ENCODE measurements at regions not wholly inside any gene's neighbourhood (a gene's known extent, or its start where the extent isn't known, plus 50 kb on each side); places are given as distances from the start of the nearest gene placed in this dataset.

DNA sequence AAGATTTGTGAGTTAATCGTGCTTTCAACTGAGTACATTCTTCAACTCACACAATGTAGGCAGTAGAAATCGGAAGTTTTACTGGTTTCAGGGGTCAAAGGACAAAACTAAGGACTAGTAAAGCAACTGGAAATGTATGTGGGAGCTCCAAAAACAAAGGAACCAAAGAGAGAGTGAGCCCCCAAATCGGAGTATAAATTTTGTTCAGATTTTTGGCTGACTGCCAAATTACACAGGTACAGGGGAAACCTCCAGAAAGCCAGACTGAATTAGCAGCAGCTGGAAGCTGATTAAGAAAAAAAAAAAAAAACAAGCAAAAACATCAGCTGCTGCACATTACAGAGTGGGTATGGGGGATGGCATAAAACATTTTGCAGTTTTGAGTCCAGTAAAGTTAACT, 75.2 kb upstream of the GNAZ start:
- H3K27me3 ChIP-seq (ENCODE audit: control insufficient read depth, insufficient read depth, low read length): no peaks in the 10 kb centered on the region; the same call in 1 of the 2 replicates
- H3K4me3 ChIP-seq (ENCODE audit: low read depth in 2 of 2, low read length in 2 of 2): no peak overlapping the region
- CTCF ChIA-PET: no interaction called here
- H3K9me3 ChIP-seq (ENCODE audit: control insufficient read depth, insufficient read depth, low read depth, low read length): peaks cover 3% of the 10 kb centered on the region; the same call in 1 of the 2 replicates
- DNase-seq (ENCODE audit: low read depth, low spot score): no peak
- in situ Hi-C loops (cut with HindIII; ENCODE audit: low pct_unique_long_range_greater_than_20kb, low sequenced_read_pairs): no loop called here
- no peak for ATAC-seq
- POLR2A ChIA-PET: no interaction called here
- H3K4me1 ChIP-seq (ENCODE audit: control insufficient read depth, insufficient read depth, low read length): no peaks in the 10 kb centered on the region
- TF ChIP-seq, protein P1, sequence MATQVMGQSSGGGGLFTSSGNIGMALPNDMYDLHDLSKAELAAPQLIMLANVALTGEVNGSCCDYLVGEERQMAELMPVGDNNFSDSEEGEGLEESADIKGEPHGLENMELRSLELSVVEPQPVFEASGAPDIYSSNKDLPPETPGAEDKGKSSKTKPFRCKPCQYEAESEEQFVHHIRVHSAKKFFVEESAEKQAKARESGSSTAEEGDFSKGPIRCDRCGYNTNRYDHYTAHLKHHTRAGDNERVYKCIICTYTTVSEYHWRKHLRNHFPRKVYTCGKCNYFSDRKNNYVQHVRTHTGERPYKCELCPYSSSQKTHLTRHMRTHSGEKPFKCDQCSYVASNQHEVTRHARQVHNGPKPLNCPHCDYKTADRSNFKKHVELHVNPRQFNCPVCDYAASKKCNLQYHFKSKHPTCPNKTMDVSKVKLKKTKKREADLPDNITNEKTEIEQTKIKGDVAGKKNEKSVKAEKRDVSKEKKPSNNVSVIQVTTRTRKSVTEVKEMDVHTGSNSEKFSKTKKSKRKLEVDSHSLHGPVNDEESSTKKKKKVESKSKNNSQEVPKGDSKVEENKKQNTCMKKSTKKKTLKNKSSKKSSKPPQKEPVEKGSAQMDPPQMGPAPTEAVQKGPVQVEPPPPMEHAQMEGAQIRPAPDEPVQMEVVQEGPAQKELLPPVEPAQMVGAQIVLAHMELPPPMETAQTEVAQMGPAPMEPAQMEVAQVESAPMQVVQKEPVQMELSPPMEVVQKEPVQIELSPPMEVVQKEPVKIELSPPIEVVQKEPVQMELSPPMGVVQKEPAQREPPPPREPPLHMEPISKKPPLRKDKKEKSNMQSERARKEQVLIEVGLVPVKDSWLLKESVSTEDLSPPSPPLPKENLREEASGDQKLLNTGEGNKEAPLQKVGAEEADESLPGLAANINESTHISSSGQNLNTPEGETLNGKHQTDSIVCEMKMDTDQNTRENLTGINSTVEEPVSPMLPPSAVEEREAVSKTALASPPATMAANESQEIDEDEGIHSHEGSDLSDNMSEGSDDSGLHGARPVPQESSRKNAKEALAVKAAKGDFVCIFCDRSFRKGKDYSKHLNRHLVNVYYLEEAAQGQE (IDR thresholded peaks at IDR 0.05; ENCODE audit: insufficient read depth in 1 of 2, low read depth in 2 of 2, low read length in 1 of 2): no peak
- TF ChIP-seq, protein P2, sequence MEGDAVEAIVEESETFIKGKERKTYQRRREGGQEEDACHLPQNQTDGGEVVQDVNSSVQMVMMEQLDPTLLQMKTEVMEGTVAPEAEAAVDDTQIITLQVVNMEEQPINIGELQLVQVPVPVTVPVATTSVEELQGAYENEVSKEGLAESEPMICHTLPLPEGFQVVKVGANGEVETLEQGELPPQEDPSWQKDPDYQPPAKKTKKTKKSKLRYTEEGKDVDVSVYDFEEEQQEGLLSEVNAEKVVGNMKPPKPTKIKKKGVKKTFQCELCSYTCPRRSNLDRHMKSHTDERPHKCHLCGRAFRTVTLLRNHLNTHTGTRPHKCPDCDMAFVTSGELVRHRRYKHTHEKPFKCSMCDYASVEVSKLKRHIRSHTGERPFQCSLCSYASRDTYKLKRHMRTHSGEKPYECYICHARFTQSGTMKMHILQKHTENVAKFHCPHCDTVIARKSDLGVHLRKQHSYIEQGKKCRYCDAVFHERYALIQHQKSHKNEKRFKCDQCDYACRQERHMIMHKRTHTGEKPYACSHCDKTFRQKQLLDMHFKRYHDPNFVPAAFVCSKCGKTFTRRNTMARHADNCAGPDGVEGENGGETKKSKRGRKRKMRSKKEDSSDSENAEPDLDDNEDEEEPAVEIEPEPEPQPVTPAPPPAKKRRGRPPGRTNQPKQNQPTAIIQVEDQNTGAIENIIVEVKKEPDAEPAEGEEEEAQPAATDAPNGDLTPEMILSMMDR (IDR thresholded peaks at IDR 0.05): no peak
- no peak for TF ChIP-seq SIN3A (IDR thresholded peaks at IDR 0.05; ENCODE audit: borderline replicate concordance, insufficient read depth, low read depth, low read length)
- no peak for TF ChIP-seq POLR2AphosphoS5 (IDR thresholded peaks at IDR 0.05; ENCODE audit: low read depth, low read length)
- TF ChIP-seq TCF7L2 (IDR thresholded peaks at IDR 0.05; ENCODE audit: low read depth, low read length): no peak
- intact Hi-C loops (cut with micrococcal nuclease; ENCODE audit: unreplicated experiment): no loop called here
- no peaks in the 10 kb centered on the region for H3K36me3 ChIP-seq (ENCODE audit: control insufficient read depth, insufficient read depth, low read length)
- no TSS peak for BruUV-seq (replicated peaks)
- no peak overlapping the region for H3K27ac ChIP-seq (ENCODE audit: low read length)

DNA sequence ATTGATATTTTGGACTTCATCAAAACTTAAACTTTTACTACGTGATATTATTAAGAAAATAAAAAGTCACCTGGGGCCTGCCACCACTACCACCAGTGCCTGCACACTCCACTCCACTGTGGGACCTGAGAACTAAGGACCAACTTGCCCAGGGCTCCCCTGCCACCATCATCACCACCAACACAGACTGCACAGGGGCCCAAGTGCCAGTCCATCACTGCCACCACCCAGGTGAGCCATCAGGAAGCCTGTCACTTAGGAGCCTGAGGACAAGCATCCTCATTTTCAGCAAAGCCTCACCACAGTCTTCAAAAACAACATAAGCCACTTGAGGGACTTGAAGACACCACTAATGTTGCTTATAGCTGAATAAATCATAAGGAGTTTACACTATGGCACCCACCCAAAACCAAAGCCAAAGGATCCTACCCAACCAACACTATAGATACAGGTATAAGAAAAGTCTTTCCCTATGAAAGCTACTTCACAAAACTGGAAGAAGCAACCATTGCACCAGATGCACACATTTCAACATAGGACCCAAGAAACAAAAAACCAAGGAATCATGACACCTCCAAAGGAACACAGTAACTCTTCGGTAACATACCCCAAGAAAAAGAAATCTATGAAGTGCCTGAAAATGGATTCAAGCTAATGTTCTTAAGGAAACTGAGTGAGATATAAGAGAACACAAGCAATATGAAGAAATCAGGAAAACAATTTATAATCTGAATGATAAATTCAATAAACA, 73.6 kb upstream of the GNAZ start:
- POLR2A ChIA-PET: no interaction called here

More for the DNA sequence above, 73.6 kb upstream of the GNAZ start:
- Histone ChIP-seq H3K4me1 (ENCODE audit: control insufficient read depth, insufficient read depth, low read length) (no peaks in the 10 kb centered on the region), H3K36me3 (ENCODE audit: control insufficient read depth, insufficient read depth, low read length) (no peaks in the 10 kb centered on the region), H3K9me3 (ENCODE audit: control insufficient read depth, insufficient read depth, low read depth, low read length) (peaks cover 3% of the 10 kb centered on the region; the same call in 1 of the 2 replicates), H3K27ac (ENCODE audit: low read length) (no peak overlapping the region), H3K4me3 (ENCODE audit: low read depth in 2 of 2, low read length in 2 of 2) (no peak overlapping the region), H3K27me3 (ENCODE audit: control insufficient read depth, insufficient read depth, low read length) (no peaks in the 10 kb centered on the region)
- TF ChIP-seq, protein P1 (IDR thresholded peaks at IDR 0.05; ENCODE audit: insufficient read depth in 1 of 2, low read depth in 2 of 2, low read length in 1 of 2): no peak
- TF ChIP-seq POLR2AphosphoS5 (IDR thresholded peaks at IDR 0.05; ENCODE audit: low read depth, low read length): no peak
- no peak for DNase-seq (ENCODE audit: low read depth, low spot score)
- intact Hi-C loops (cut with micrococcal nuclease; ENCODE audit: unreplicated experiment): no loop called here
- CTCF ChIA-PET: no interaction called here
- ATAC-seq: no peak
- in situ Hi-C loops (cut with HindIII; ENCODE audit: low pct_unique_long_range_greater_than_20kb, low sequenced_read_pairs): no loop called here
- no TSS peak for BruUV-seq (replicated peaks)
